ENCODE measurements at regions not wholly inside any gene's neighbourhood (a gene's known extent, or its start where the extent isn't known, plus 50 kb on each side); places are given as distances from the start of the nearest gene placed in this dataset.

DNA sequence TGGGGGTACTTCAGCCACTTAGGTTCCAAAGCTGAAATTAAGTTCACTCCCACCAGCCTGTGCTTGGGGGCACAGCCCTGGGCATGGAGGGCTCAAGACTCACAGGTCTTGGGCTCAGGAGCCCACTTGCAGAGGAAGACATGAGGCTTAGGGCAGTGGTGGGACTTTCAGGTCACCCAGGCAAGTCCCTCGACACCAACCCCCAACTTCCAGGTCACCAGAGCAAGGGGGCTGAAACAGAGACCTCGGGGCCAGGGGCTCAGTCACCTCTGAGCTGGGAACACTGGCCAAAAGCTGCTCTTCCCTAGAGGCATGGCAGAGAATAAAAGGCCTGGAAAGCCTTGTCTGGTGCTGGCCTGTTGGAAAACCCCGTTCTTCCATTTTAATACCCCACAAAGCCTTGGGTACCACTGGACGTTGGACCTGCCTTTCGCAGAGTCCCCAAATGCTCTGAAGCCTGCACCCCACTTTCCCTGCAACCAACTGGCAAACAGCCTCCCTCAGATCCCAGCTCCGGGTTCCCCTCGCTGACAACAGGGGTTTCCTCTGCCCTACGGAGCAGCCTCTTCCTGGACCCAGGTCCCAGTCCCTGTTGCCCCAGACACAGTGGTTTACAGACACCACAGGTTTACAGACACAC, 160.9 kb upstream of the PMEPA1 start:
- no peak for DNase-seq
- Mint-ChIP-seq H3K27me3 (ENCODE audit: low read depth, poor library complexity) (peaks cover 14% of the 10 kb centered on the region), H3K9me3 (peaks cover 5% of the 10 kb centered on the region), H3K27ac (no peak overlapping the region), H3K4me1 (peaks cover 5% of the 10 kb centered on the region), H3K36me3 (ENCODE audit: low read depth) (no peaks in the 10 kb centered on the region), H3K4me3 (no peak overlapping the region)
- TF ChIP-seq, protein P1, sequence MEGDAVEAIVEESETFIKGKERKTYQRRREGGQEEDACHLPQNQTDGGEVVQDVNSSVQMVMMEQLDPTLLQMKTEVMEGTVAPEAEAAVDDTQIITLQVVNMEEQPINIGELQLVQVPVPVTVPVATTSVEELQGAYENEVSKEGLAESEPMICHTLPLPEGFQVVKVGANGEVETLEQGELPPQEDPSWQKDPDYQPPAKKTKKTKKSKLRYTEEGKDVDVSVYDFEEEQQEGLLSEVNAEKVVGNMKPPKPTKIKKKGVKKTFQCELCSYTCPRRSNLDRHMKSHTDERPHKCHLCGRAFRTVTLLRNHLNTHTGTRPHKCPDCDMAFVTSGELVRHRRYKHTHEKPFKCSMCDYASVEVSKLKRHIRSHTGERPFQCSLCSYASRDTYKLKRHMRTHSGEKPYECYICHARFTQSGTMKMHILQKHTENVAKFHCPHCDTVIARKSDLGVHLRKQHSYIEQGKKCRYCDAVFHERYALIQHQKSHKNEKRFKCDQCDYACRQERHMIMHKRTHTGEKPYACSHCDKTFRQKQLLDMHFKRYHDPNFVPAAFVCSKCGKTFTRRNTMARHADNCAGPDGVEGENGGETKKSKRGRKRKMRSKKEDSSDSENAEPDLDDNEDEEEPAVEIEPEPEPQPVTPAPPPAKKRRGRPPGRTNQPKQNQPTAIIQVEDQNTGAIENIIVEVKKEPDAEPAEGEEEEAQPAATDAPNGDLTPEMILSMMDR (IDR thresholded peaks at IDR 0.05): no peak

DNA sequence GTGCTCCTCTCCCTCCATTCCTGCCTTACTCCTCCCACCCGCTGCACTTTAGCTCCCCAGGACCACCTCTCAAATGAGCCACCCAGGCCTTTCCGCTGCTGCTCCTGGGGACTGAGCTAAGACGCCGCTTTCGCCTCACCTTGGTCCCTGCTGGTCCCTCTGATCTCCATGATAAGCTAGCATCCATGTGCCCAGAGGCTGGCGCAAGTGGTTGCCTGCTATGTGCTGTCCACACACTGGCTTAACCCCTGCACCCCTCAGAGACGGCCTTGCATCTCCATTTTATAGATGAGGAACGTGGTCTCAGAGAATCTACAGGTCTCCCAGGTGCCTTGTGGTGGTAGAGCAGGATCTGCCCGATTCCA, 160.1 kb upstream of the PMEPA1 start:
- Mint-ChIP-seq H3K9me3 (peaks cover 5% of the 10 kb centered on the region), H3K27me3 (ENCODE audit: low read depth, poor library complexity) (peaks cover 18% of the 10 kb centered on the region), H3K27ac (no peak overlapping the region), H3K36me3 (ENCODE audit: low read depth) (no peaks in the 10 kb centered on the region), H3K4me3 (no peak overlapping the region), H3K4me1 (peaks cover 5% of the 10 kb centered on the region)
- TF ChIP-seq, protein P1 (IDR thresholded peaks at IDR 0.05): no peak
- DNase-seq: no peak

DNA sequence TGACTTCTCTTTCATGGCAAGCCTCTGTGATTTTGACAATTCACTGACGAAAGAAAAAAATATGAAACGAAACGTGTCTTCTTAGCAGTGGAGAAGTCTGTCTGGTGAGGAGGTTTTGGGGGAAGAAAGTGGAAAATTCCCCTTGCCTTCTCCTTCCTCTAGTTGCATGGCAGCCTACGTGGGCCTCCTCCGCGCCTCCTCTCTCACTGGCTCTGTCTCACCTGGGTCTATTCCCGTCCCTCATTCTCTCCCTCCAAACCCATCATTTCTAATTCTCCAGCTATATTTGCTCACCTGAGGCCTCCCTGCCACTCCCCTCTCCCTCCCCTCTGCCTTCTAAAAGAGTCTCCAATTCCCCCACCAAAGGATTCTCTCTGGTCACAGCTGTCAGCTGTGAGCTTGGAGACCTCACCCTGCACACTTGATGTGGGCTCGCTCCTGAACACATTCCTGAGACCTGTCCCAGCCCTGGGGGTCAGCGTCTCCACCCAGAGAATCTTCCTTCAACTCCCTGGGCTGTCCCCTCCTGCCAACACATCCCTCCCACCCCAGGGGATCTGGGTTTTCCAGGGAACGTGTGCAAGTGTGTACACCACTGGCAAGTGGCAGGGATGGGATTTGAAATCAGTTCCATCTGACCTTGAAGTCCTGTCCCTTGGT, 159.6 kb upstream of the PMEPA1 start:
- DNase-seq: no peak
- Mint-ChIP-seq H3K4me1 (peaks cover 5% of the 10 kb centered on the region), H3K36me3 (ENCODE audit: low read depth) (no peaks in the 10 kb centered on the region), H3K27ac (no peak overlapping the region), H3K4me3 (no peak overlapping the region), H3K27me3 (ENCODE audit: low read depth, poor library complexity) (peaks cover 18% of the 10 kb centered on the region), H3K9me3 (peaks cover 5% of the 10 kb centered on the region)
- TF ChIP-seq, protein P1 (IDR thresholded peaks at IDR 0.05): no peak

DNA sequence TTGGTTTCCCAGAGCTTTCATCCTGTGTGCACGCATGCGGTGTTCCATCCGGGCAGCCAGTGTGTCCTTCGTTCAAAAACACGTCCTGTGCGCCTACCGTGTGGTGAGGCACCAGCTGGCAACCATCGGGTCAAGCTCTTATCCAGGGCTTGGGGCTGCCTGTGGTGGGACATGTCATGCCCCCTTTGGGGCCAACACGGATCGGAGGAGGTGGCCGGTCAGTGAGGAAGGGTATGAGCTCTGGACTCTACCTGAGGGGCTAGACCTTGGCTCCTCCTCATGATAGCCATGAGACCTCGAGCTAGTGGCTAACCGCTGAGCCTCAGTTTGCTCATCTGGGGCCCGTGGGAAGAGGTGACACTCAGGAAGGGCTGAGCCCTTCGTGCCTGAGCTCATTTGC, 158.5 kb upstream of the PMEPA1 start:
- H3K27ac Mint-ChIP-seq: no peak overlapping the region
- H3K9me3 Mint-ChIP-seq: peaks cover 6% of the 10 kb centered on the region
- TF ChIP-seq, protein P1 (IDR thresholded peaks at IDR 0.05): no peak
- H3K27me3 Mint-ChIP-seq (ENCODE audit: low read depth, poor library complexity): peaks cover 18% of the 10 kb centered on the region
- no peaks in the 10 kb centered on the region for H3K36me3 Mint-ChIP-seq (ENCODE audit: low read depth)
- peaks cover 5% of the 10 kb centered on the region for H3K4me1 Mint-ChIP-seq
- H3K4me3 Mint-ChIP-seq: no peak overlapping the region
- no peak for DNase-seq

DNA sequence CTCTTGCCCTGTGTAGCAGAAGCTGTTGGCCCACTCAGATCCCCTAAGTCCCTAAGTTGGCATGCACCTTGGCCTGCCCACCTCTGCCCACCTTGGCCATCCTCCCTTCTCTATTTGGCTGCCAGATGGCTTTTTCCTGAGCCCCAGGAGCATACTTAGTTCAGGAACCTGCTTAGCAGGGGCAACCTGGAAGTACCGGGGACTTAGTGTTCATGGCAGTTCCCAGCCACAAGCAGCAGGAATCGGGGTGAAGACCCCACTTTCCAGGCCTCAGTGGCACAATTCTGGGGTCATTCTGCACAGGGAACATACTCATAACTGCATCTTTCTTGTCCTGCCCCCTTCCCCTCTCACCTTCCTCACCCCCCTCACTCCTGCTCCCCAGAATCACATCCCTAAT, 158.0 kb upstream of the PMEPA1 start:
- peaks cover 5% of the 10 kb centered on the region for H3K4me1 Mint-ChIP-seq
- no peak overlapping the region for H3K27ac Mint-ChIP-seq
- DNase-seq: no peak
- H3K9me3 Mint-ChIP-seq: peaks cover 8% of the 10 kb centered on the region
- H3K4me3 Mint-ChIP-seq: no peak overlapping the region
- peaks cover 18% of the 10 kb centered on the region for H3K27me3 Mint-ChIP-seq (ENCODE audit: low read depth, poor library complexity)
- TF ChIP-seq, protein P1 (IDR thresholded peaks at IDR 0.05): no peak
- H3K36me3 Mint-ChIP-seq (ENCODE audit: low read depth): no peaks in the 10 kb centered on the region
